Tibial artery (tissue), 4 donors: ENCODE measurements at regions not wholly inside any gene's neighbourhood (a gene's known extent, or its start where the extent isn't known, plus 50 kb on each side); places are given as distances from the start of the nearest gene placed in this dataset.

ENCODE experiments used
- DNase-seq, 2 donors: peaks; one replicate each; pipeline ENCODE4 v3.0.0-alpha.2; 2019
- H3K27ac ChIP-seq, 2 donors: fragments of 200-600 bp; sonication (generic) in 1 of 2; 1 replicate in 1 of 2; 2 replicates in 1 of 2; pipeline ENCODE4 v1.5.1; 2018 to 2019; ENCODE audit warnings: mild to moderate bottlenecking in 1 of 2
- H3K27me3 ChIP-seq, 2 donors: fragments of 200-600 bp; sonication (generic) in 1 of 2; one replicate each; pipeline versions ENCODE4 v1.5.1 to v1.6.0; 2016 to 2019
- H3K36me3 ChIP-seq, 3 donors: fragments of 200-600 bp; sonication (generic) in 2 of 3; one replicate each; pipeline ENCODE4 v1.5.1; 2016 to 2019; ENCODE audit warnings: mild to moderate bottlenecking in 2 of 3
- H3K4me1 ChIP-seq, 4 donors: fragments of 200-600 bp; sonication (generic) in 2 of 4; 1 replicate in 3 of 4; 2 replicates in 1 of 4; pipeline ENCODE4 v1.5.1; 2016 to 2019
- H3K4me3 ChIP-seq, 2 donors: fragments of 200-600 bp; sonication (generic) in 1 of 2; 1 replicate in 1 of 2; 2 replicates in 1 of 2; pipeline ENCODE4 v1.5.1; 2018 to 2019; ENCODE audit warnings: mild to moderate bottlenecking in 2 of 2
- H3K9me3 ChIP-seq, 3 donors: fragments of 200-600 bp; sonication (generic) in 1 of 3; one replicate each; pipeline ENCODE4 v1.5.1; 2016 to 2019
- intact Hi-C: fragments of 100-400 bp; cut with DNase I; formaldehyde crosslinking; loops from one replicate; pipeline ENCODE4 v1.15.0; 2023; ENCODE audit warnings: low total_unique reads
- TF ChIP-seq, protein P1 (sequence below), 2 experiments: fragments of 200-600 bp in 1 of 2; fragments of 450-650 bp in 1 of 2; IDR thresholded peaks; one replicate each; pipeline ENCODE4 v1.5.1; 2017 to 2019; ENCODE audit warnings: antibody characterized with exemption in 2 of 2, mild to moderate bottlenecking in 1 of 2, moderate library complexity in 1 of 2

DNA sequence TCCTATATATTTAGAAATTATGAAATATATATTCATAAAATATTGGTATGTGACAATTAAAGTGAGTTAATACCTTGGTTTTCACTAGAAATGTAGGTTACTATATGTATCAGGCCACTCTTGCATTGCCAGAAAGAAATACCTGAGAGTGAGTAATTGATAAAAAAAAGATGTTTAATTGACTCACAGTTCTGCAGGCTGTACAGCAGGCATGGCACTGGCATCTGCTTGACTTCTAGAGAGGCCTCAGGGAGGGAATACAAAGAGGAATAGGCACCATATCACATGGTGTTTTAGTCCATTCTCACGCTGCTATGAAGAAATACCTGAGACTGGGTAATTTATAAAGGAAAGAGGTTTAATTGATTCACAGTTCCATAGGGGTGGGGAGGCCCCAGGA lies 1560.6 kb downstream of the STIM2 start:
- Histone ChIP-seq H3K9me3 (no peaks in the 10 kb centered on the region), H3K27me3 (no peaks in the 10 kb centered on the region), H3K27ac (no peak overlapping the region), H3K36me3 (no peaks in the 10 kb centered on the region), H3K4me3 (no peak overlapping the region), H3K4me1 (no peaks in the 10 kb centered on the region)
- DNase-seq: no peak
- intact Hi-C loops: no loop called here
- TF ChIP-seq, protein P1, sequence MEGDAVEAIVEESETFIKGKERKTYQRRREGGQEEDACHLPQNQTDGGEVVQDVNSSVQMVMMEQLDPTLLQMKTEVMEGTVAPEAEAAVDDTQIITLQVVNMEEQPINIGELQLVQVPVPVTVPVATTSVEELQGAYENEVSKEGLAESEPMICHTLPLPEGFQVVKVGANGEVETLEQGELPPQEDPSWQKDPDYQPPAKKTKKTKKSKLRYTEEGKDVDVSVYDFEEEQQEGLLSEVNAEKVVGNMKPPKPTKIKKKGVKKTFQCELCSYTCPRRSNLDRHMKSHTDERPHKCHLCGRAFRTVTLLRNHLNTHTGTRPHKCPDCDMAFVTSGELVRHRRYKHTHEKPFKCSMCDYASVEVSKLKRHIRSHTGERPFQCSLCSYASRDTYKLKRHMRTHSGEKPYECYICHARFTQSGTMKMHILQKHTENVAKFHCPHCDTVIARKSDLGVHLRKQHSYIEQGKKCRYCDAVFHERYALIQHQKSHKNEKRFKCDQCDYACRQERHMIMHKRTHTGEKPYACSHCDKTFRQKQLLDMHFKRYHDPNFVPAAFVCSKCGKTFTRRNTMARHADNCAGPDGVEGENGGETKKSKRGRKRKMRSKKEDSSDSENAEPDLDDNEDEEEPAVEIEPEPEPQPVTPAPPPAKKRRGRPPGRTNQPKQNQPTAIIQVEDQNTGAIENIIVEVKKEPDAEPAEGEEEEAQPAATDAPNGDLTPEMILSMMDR (IDR thresholded peaks at IDR 0.05): no peak

DNA sequence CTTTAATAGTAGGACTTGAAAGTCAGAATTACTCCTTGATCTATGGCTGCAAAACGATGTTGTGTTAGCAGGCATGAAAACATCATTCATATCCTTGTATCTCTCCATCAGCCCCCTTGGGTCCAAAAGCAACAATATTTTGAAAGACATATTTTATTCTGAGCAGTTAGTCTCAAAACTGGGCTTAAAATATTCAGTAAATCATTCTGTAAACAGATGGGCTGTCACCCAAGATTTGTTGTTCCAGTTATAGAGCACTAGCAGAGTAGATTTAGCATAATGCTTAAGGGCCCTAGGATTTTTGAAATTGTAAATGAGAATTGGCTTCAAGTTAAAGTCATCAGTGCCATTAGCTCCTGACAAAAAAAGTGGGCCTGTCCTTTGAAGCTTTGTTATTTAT lies 1565.6 kb downstream of the STIM2 start:
- Histone ChIP-seq H3K27me3 (no peaks in the 10 kb centered on the region), H3K4me1 (no peaks in the 10 kb centered on the region), H3K36me3 (no peaks in the 10 kb centered on the region), H3K9me3 (no peaks in the 10 kb centered on the region), H3K4me3 (no peak overlapping the region), H3K27ac (no peak overlapping the region)
- TF ChIP-seq, protein P1 (IDR thresholded peaks at IDR 0.05): no peak
- intact Hi-C loops: no loop called here
- DNase-seq: no peak

DNA sequence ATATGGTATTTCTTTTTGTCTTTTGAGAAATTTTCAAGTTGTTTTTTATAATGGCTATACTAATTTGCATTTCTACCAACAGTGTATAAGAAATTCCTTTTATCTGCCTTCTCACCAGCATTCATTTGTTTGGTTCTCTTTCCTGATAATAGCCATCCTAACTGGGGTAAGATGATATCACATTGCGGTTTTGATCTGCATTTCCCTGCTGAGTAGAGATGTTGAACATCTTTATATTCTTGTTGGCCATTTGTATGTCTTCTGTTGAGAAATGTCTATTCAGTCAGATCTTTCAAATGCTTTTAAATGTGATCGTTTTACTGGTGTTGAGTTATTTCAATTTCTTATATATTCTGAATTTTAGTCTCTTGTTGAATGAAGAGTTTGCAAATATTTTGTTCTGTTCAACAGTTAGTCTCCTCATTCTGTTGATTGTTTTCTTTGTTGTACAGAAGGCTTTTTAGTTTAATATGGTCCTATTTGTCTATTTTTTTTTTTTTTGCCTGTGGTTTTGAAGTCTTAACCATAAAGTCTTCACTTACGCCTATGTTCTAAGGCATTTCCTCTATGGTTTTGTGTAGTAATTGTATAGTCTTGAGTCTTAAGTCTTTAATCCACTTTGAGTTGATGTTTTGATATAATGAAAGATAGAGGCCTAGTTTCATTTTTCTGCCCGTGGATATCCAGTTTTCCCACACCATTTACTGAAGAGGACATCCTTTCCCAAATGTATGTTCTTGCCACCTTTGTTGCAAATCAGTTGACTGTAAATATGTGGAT lies 1566.9 kb downstream of the STIM2 start:
- DNase-seq: no peak
- intact Hi-C loops: no loop called here
- TF ChIP-seq, protein P1 (IDR thresholded peaks at IDR 0.05): no peak
- no peaks in the 10 kb centered on the region for H3K4me1 ChIP-seq
- H3K9me3 ChIP-seq: no peaks in the 10 kb centered on the region
- no peak overlapping the region for H3K4me3 ChIP-seq
- H3K27ac ChIP-seq: no peak overlapping the region
- H3K36me3 ChIP-seq: no peaks in the 10 kb centered on the region
- no peaks in the 10 kb centered on the region for H3K27me3 ChIP-seq

DNA sequence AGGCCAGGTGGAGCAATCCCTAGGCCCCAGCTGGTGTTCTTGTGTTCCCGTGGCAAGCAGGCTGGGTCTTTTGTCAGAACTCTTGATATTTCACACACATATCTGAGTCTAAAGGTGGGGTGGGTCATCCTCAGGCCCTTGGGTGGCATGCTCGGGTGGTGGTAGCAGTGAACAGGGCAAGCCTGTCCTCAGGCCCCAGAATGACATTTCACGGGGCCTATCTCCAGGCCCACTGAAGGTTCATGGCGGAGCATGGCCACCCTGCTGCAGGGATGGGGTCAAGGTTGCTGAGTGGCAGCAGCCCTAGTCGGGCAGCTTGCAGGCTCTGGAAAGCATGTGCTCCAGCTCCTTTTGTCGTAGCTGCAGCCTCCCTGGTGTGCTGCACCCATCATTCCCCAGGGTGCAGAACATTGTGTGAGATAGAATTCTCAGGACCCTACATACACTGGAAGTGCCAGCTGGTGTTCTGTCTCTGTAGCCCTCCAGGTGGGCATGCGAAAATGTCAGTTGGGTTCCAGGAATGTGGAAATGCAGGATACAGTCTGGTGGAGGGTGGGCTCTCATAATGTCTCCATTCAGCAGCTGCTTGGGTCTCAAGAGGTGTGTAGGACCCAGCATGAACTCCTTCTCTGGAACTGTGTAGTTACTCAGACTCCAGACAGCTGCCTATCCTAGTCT lies 1571.8 kb downstream of the STIM2 start:
- H3K4me1 ChIP-seq: no peaks in the 10 kb centered on the region
- no peak overlapping the region for H3K4me3 ChIP-seq
- no peaks in the 10 kb centered on the region for H3K9me3 ChIP-seq
- DNase-seq: no peak
- H3K27me3 ChIP-seq: no peaks in the 10 kb centered on the region
- TF ChIP-seq, protein P1 (IDR thresholded peaks at IDR 0.05): no peak
- H3K27ac ChIP-seq: no peak overlapping the region
- intact Hi-C loops: no loop called here
- H3K36me3 ChIP-seq: no peaks in the 10 kb centered on the region

DNA sequence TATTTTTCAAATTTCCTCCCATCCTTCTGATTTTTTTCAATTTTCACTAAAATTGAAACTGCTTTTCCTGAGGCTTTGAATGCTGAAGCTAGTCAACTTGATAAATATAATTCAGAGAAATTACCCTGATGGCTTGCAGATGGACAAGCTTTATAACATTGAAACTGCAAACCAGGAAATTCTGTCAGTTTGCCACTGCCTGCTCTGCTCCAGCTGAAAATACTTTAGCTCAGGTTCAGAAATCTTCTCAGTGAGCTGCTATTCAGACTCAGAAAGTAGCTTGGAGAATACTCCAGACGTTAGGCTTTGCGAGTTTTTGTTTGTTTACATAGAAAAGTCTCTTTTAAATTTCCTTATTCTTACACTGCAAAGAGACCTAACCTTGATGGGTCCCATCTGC lies 1574.7 kb downstream of the STIM2 start:
- no peaks in the 10 kb centered on the region for H3K36me3 ChIP-seq
- TF ChIP-seq, protein P1 (IDR thresholded peaks at IDR 0.05): no peak
- no peaks in the 10 kb centered on the region for H3K9me3 ChIP-seq
- no peaks in the 10 kb centered on the region for H3K27me3 ChIP-seq
- intact Hi-C loops: no loop called here
- no peaks in the 10 kb centered on the region for H3K4me1 ChIP-seq
- H3K27ac ChIP-seq: no peak overlapping the region
- no peak for DNase-seq
- no peak overlapping the region for H3K4me3 ChIP-seq
